Breast epithelium (tissue), 4 donors: ENCODE measurements at regions not wholly inside any gene's neighbourhood (a gene's known extent, or its start where the extent isn't known, plus 50 kb on each side); places are given as distances from the start of the nearest gene placed in this dataset.

Experiments
- DNase-seq, 2 donors: peaks; one replicate each; pipeline ENCODE4 v3.0.0-alpha.2; 2019; ENCODE audit warnings: low spot score in 2 of 2
- H3K27ac ChIP-seq, 2 donors: fragments of 200-600 bp; sonication (generic) in 1 of 2; one replicate each; pipeline ENCODE4 v1.5.1; 2016 to 2019; ENCODE audit warnings: mild to moderate bottlenecking in 1 of 2
- H3K27me3 ChIP-seq, 2 donors: fragments of 200-600 bp; sonication (generic) in 1 of 2; one replicate each; pipeline versions ENCODE4 v1.5.1 to v1.6.0; 2017 to 2019; ENCODE audit warnings: control low read depth in 1 of 2, mild to moderate bottlenecking in 1 of 2
- H3K36me3 ChIP-seq: fragments of 200-600 bp; one replicate; pipeline ENCODE4 v1.5.1; 2019
- H3K4me1 ChIP-seq, 2 donors: fragments of 200-600 bp; sonication (generic); one replicate each; pipeline ENCODE4 v1.5.1; 2016 to 2019; ENCODE audit warnings: control low read depth in 1 of 2
- H3K4me3 ChIP-seq, 3 donors: fragments of 200-600 bp; sonication (generic); 1 replicate in 2 of 3; 2 replicates in 1 of 3; pipeline ENCODE4 v1.5.1; 2016 to 2019; ENCODE audit warnings: mild to moderate bottlenecking in 3 of 3, moderate library complexity in 2 of 3
- H3K9me3 ChIP-seq, 2 donors: fragments of 200-600 bp; sonication (generic) in 1 of 2; one replicate each; pipeline ENCODE4 v1.5.1; 2016 to 2019; ENCODE audit warnings: control low read depth in 1 of 2
- POLR2A ChIP-seq: fragments of 450-650 bp; IDR thresholded peaks from one replicate; pipeline ENCODE4 v1.6.1; 2016; ENCODE audit warnings: antibody characterized with exemption, mild to moderate bottlenecking, moderate library complexity
- POLR2AphosphoS5 ChIP-seq, 3 donors: sonication (generic); formaldehyde crosslinking; IDR thresholded peaks; one replicate each; pipeline ENCODE4 v1.6.1; 2017; ENCODE audit warnings: antibody characterized with exemption in 3 of 3
- intact Hi-C: fragments of 100-400 bp; cut with DNase I; formaldehyde crosslinking; loops from one replicate; pipeline ENCODE4 v1.15.1; 2023; ENCODE audit warnings: low total_unique reads
- TF ChIP-seq, protein P1 (sequence below), 3 donors: fragments of 450-650 bp; IDR thresholded peaks; one replicate each; pipeline ENCODE4 v1.5.1; 2016 to 2017; ENCODE audit warnings: antibody characterized with exemption in 3 of 3, mild to moderate bottlenecking in 3 of 3, moderate library complexity in 3 of 3

DNA sequence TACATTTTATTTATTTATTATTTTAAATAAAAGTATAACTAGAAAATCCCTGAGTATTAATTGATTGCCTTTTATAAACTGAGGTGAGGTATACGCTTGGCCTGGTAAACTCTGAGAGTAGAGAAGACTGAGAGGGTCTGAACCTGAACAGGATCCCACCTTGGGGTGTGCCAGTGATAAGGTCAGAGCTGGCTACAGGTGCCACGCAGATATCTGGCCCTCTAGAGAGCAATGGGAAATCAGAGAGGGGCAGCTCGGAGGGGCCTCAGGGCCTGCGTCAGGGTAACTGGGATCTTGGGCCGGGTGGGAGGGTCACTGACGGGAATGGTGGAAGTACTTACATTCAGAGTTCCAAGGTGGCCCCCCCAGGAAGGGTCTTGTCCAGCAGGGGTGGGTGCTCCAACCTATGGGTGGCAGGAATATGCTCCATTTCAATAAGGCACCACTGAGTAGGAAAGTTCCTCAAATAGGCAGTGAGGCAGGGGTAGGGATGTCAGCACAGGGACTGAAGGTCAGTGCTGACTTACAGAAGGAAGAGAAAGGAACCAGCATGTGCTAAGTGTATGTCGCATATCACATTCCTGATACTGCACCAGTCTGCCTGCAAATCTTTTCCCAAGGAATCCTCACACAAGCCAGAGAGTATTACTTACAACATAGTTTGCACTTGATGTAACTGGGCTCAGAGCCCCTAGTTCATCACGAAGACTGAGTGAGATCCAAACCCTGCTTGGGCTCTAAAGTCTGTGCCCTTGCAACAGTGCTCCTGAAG is 706.0 kb upstream of the RAB6C start:
- Histone ChIP-seq H3K27ac (no peak overlapping the region), H3K9me3 (no peaks in the 10 kb centered on the region), H3K36me3 (no peaks in the 10 kb centered on the region), H3K27me3 (no peaks in the 10 kb centered on the region), H3K4me3 (no peak overlapping the region), H3K4me1 (no peaks in the 10 kb centered on the region)
- TF ChIP-seq POLR2AphosphoS5 (IDR thresholded peaks at IDR 0.05) (no peak), POLR2A (no peak)
- TF ChIP-seq, protein P1, sequence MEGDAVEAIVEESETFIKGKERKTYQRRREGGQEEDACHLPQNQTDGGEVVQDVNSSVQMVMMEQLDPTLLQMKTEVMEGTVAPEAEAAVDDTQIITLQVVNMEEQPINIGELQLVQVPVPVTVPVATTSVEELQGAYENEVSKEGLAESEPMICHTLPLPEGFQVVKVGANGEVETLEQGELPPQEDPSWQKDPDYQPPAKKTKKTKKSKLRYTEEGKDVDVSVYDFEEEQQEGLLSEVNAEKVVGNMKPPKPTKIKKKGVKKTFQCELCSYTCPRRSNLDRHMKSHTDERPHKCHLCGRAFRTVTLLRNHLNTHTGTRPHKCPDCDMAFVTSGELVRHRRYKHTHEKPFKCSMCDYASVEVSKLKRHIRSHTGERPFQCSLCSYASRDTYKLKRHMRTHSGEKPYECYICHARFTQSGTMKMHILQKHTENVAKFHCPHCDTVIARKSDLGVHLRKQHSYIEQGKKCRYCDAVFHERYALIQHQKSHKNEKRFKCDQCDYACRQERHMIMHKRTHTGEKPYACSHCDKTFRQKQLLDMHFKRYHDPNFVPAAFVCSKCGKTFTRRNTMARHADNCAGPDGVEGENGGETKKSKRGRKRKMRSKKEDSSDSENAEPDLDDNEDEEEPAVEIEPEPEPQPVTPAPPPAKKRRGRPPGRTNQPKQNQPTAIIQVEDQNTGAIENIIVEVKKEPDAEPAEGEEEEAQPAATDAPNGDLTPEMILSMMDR (IDR thresholded peaks at IDR 0.05) = no peak
- DNase-seq = no peak
- intact Hi-C loops = no loop called here

DNA sequence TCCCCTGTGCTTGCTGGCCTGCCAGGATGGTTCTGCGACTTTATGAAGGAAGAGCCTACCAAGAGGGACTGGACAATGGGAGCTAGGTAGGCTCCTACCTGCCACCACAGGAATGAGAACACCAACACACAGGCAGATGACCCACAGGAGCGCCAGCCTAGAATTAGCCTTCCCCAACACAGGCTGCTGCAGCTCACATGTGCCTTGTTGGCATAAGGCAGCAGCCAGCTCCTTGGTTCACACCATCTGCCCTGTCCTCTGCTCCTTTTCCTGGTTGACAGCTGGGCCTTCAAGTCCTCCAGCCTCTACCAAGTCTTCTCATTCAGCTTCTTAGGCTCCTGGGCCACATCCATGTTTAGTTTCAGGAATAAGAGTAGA is 705.4 kb upstream of the RAB6C start:
- H3K9me3 ChIP-seq = no peaks in the 10 kb centered on the region
- intact Hi-C loops = no loop called here
- no peak for DNase-seq
- no peaks in the 10 kb centered on the region for H3K27me3 ChIP-seq
- no peaks in the 10 kb centered on the region for H3K4me1 ChIP-seq
- H3K27ac ChIP-seq = no peak overlapping the region
- no peak overlapping the region for H3K4me3 ChIP-seq
- TF ChIP-seq, protein P1 (IDR thresholded peaks at IDR 0.05) = no peak
- no peak for TF ChIP-seq POLR2A
- TF ChIP-seq POLR2AphosphoS5 (IDR thresholded peaks at IDR 0.05) = no peak
- no peaks in the 10 kb centered on the region for H3K36me3 ChIP-seq

DNA sequence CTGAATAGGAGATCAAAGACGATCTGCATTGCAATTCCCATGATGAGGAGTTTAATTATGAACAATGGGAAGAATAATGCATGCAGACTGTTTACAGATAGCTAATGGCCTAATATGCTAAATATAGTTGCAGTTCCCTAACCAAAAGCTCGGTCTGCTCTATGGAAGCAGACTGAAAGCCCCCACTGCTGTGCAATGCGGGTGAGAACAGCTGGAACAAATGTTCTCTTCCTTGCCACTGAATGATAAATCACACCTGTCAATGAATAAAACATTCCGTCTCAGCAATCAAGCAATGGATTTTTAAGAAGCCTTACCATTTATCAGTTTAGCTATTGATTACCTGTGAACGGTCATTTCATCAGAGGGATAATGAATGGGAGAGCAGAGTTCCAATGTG is 704.5 kb upstream of the RAB6C start:
- H3K27ac ChIP-seq = no peak overlapping the region
- intact Hi-C loops = no loop called here

DNA sequence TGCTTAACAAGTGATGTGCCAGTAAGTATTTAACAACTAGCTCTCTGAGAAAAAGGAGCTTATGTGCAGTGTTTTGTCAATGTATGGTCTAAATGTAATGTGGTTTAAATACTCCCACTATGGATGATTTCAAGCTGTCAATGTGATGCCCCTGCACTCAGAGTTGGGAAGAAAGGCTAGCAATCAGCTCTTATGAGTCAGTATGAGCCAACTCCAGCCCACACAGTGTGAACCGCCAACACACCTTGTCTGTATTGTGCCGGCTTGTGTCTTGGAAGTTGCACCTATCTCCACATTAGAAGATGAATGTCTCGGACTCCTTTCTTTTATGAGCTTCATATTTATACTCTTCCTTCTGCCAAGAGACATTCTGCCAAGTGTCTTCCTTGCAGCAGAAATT is 703.8 kb upstream of the RAB6C start:
- Histone ChIP-seq H3K4me3 (no peak overlapping the region), H3K27ac (no peak overlapping the region), H3K36me3 (no peaks in the 10 kb centered on the region), H3K27me3 (no peaks in the 10 kb centered on the region), H3K4me1 (no peaks in the 10 kb centered on the region), H3K9me3 (peaks cover 0 to 10% of the 10 kb centered on the region in 2 donors)
- intact Hi-C loops = no loop called here
- no peak for DNase-seq
- TF ChIP-seq, protein P1 (IDR thresholded peaks at IDR 0.05) = no peak
- TF ChIP-seq POLR2AphosphoS5 (IDR thresholded peaks at IDR 0.05) (no peak), POLR2A (no peak)

More for the DNA sequence above, 704.5 kb upstream of the RAB6C start:
- TF ChIP-seq POLR2A = no peak
- no peaks in the 10 kb centered on the region for H3K27me3 ChIP-seq
- no peak for DNase-seq
- H3K4me1 ChIP-seq = no peaks in the 10 kb centered on the region
- peaks cover 0 to 7% of the 10 kb centered on the region in 2 donors for H3K9me3 ChIP-seq
- no peak overlapping the region for H3K4me3 ChIP-seq
- no peaks in the 10 kb centered on the region for H3K36me3 ChIP-seq

DNA sequence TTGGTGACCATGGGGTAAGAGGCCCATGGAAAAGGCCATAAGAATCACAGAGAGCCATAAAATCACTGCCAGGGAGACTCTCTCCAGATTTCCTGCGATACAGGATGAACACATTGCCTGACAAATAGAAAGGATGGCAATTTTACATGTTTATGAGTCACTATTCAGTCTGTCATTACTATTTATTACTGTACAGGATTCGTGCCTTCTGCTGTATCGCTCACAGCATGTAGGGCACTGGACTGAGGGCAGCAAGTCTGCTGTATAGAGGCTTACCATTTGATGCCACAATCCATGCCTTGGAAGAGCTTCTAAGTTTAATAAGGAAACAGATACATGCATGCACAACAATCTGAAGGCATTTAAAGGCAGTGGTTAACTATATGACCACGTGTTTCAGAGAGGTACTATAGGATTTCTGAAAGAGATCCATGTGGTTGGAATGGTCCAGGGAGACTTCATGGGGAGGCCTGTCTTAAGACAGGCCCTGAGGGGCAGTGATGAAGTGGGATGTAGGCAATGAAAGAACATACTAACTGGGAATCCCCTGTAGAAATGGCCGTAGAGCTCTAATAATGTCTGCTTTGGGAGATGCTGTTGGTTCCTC is 702.4 kb upstream of the RAB6C start:
- H3K27me3 ChIP-seq = no peaks in the 10 kb centered on the region
- TF ChIP-seq POLR2AphosphoS5 (IDR thresholded peaks at IDR 0.05) = no peak
- no peak for TF ChIP-seq POLR2A
- TF ChIP-seq, protein P1 (IDR thresholded peaks at IDR 0.05) = no peak
- H3K4me1 ChIP-seq = no peaks in the 10 kb centered on the region
- H3K27ac ChIP-seq = no peak overlapping the region
- no peak for DNase-seq
- no peak overlapping the region for H3K4me3 ChIP-seq
- intact Hi-C loops = no loop called here
- peaks cover 0 to 10% of the 10 kb centered on the region in 2 donors for H3K9me3 ChIP-seq
- H3K36me3 ChIP-seq = no peaks in the 10 kb centered on the region
